ENCODE measurements at regions not wholly inside any gene's neighbourhood (a gene's known extent, or its start where the extent isn't known, plus 50 kb on each side); places are given as distances from the start of the nearest gene placed in this dataset.

DNA sequence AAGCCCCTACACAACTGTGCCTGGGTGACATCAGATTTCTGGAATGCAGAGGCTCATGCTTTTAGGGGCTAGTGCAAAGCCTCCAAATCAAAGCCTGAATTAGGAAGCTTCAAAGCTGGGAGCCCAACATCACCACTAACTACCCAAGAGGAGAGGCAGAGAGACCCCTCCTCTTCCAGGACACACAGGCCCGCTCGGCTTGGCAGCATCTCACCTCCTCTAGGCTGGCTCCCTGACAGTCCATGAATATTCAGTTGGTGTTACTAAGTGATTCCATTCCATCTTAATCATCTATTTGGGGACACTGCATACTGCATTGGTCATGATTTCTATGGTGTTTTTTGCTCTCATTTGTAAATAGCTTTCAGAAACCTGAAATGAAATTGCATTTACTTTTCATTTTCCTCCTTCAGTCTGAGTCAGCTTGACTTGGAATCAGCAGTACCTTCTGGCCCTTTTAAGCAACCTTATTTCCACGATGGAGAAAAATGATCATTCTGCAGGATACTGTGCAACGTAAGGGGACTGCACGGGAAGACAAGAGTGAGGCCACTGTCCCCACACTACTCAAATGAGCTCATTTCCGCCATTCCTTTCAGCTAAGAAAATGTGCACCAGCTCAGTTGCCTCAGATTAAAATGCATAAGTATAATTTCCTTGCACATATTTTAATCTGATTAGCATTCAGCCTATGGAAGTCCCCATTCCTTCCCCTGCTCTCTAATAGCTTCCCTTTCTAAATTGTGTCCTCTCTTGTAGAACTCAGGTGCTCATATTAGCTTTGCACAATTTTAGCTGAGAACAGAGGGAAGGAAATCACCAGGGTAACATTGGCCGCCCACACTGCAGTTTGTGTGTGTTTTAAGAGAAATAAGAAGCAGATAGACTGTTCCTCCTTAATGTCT, 219.9 kb downstream of the RFC3 start:
- CTCF ChIA-PET, result interaction anchor here (0.8 to 1.3 kb wide), 2 partner anchors 9 to 24 kb away, joined by 3 read pairs; no protein-coding TSS in a partner anchor
- Histone ChIP-seq H3K27me3 (ENCODE audit: control insufficient read depth in 2 of 2, insufficient read depth in 2 of 2, low read length in 2 of 2) (no peaks in the 10 kb centered on the region), H3K4me1 (ENCODE audit: control insufficient read depth, extremely low read depth, insufficient read depth, low read length) (peaks cover 7% of the 10 kb centered on the region), H4K20me1 (replicated peaks; ENCODE audit: control insufficient read depth, extremely low read depth, insufficient read depth, low read length) (no peaks in the 10 kb centered on the region), H3K36me3 (ENCODE audit: control insufficient read depth in 2 of 2, extremely low read depth in 1 of 2, insufficient read depth in 2 of 2, low read length in 2 of 2) (no peaks in the 10 kb centered on the region), H2AFZ (ENCODE audit: low read depth, low read length) (no peak overlapping the region), H3K9me1 (replicated peaks; ENCODE audit: control insufficient read depth, extremely low read depth, insufficient read depth, low read length) (no peaks in the 10 kb centered on the region), H3K4me2 (ENCODE audit: insufficient read depth, low read length) (no peak overlapping the region), H3K79me2 (ENCODE audit: control insufficient read depth, insufficient read depth, low read length) (no peaks in the 10 kb centered on the region), H3K4me3 (replicated peaks in 1 of 3; ENCODE audit: insufficient read depth in 1 of 3, low read depth in 1 of 3, low read length in 3 of 3) (no peak overlapping the region), H3K27ac (ENCODE audit: insufficient read depth, low read depth, low read length) (no peak overlapping the region), H3K9ac (replicated peaks; ENCODE audit: extremely low read depth, insufficient read depth, low read length) (no peak overlapping the region), H3K9me3 (replicated peaks; ENCODE audit: control insufficient read depth, insufficient read depth, low read length) (no peaks in the 10 kb centered on the region)
- dilution Hi-C loops (cut with MboI; ENCODE audit: extremely low pct_ligation_motif_present, low sequenced_read_pairs) (no loop called here), intact Hi-C loops (cut with micrococcal nuclease) (no loop called here)
- no TSS peak for BruUV-seq (replicated peaks)
- POLR2A ChIA-PET, result no interaction called here
- DNase-seq (ENCODE audit: low read depth, low spot score), result no peak
- no peak for FAIRE-seq
- TF ChIP-seq MYC (IDR thresholded peaks at IDR 0.05; ENCODE audit: low read depth, low read length) (no peak), GATA2 (IDR thresholded peaks at IDR 0.05; ENCODE audit: insufficient read depth, insufficient read length, low read depth, low read length) (no peak), POLR2A (IDR thresholded peaks at IDR 0.05; ENCODE audit: low read depth, low read length) (no peak), FOS (IDR thresholded peaks at IDR 0.05; ENCODE audit: borderline replicate concordance, insufficient read depth, low read length) (no peak), POLR2AphosphoS5 (IDR thresholded peaks at IDR 0.05; ENCODE audit: insufficient read depth, low read depth, low read length) (no peak), EZH2 (IDR thresholded peaks at IDR 0.05; ENCODE audit: borderline replicate concordance, low read depth, low read length, severe bottlenecking) (no peak), JUN (IDR thresholded peaks at IDR 0.05; ENCODE audit: borderline replicate concordance, insufficient read depth, insufficient read length, low read depth) (no peak)
- TF ChIP-seq, protein P1, sequence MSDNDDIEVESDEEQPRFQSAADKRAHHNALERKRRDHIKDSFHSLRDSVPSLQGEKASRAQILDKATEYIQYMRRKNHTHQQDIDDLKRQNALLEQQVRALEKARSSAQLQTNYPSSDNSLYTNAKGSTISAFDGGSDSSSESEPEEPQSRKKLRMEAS (IDR thresholded peaks at IDR 0.05; ENCODE audit: insufficient read depth, insufficient read length), result no peak
- TF ChIP-seq, protein P2, sequence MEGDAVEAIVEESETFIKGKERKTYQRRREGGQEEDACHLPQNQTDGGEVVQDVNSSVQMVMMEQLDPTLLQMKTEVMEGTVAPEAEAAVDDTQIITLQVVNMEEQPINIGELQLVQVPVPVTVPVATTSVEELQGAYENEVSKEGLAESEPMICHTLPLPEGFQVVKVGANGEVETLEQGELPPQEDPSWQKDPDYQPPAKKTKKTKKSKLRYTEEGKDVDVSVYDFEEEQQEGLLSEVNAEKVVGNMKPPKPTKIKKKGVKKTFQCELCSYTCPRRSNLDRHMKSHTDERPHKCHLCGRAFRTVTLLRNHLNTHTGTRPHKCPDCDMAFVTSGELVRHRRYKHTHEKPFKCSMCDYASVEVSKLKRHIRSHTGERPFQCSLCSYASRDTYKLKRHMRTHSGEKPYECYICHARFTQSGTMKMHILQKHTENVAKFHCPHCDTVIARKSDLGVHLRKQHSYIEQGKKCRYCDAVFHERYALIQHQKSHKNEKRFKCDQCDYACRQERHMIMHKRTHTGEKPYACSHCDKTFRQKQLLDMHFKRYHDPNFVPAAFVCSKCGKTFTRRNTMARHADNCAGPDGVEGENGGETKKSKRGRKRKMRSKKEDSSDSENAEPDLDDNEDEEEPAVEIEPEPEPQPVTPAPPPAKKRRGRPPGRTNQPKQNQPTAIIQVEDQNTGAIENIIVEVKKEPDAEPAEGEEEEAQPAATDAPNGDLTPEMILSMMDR (IDR thresholded peaks at IDR 0.05; ENCODE audit: extremely low read depth in 1 of 2, insufficient read depth in 1 of 2, low read depth in 1 of 2, low read length in 2 of 2), result no peak
